SK-N-SH treated with all-trans-retinoic acid at 6 μM for 48 hours (cell line): ENCODE measurements at regions not wholly inside any gene's neighbourhood (a gene's known extent, or its start where the extent isn't known, plus 50 kb on each side); places are given as distances from the start of the nearest gene placed in this dataset.

Experiments used
- ATAC-seq: fragments of 200-7000 bp; cut with Tn5 transposase; 3 replicates; pipeline ENCODE4 v1.9.1; 2020; ENCODE audit warnings: mild to moderate bottlenecking, moderate library complexity
- ARNTL ChIP-seq: fragments of 450-650 bp; formaldehyde crosslinking; IDR thresholded peaks from 2 replicates; pipeline ENCODE4 v1.5.0; 2020; ENCODE audit warnings: low read depth, mild to moderate bottlenecking, moderate library complexity, borderline replicate concordance
- BACH2 ChIP-seq: fragments of 250-450 bp; sonication (Bioruptor Pico); IDR thresholded peaks from 2 replicates; pipeline ENCODE4 v1.9.0; 2021; ENCODE audit warnings: mild to moderate bottlenecking, borderline replicate concordance
- CREB5 ChIP-seq: fragments of 250-450 bp; sonication (Bioruptor Pico); IDR thresholded peaks from 2 replicates; pipeline ENCODE4 v1.5.1; 2020; ENCODE audit warnings: low read depth, mild to moderate bottlenecking, moderate library complexity
- CSDC2 ChIP-seq: fragments of 250-450 bp; sonication (Bioruptor Pico); IDR thresholded peaks from 2 replicates; pipeline ENCODE4 v1.5.0; 2020; ENCODE audit warnings: mild to moderate bottlenecking, moderate library complexity
- GLIS3 ChIP-seq: fragments of 250-450 bp; sonication (Bioruptor Pico); IDR thresholded peaks from 2 replicates; pipeline ENCODE4 v1.5.0; 2020; ENCODE audit warnings: mild to moderate bottlenecking, moderate library complexity
- ISL1 ChIP-seq: fragments of 250-450 bp; sonication (Bioruptor Pico); IDR thresholded peaks from 2 replicates; pipeline ENCODE4 v2.1.2; 2022; ENCODE audit warnings: mild to moderate bottlenecking, moderate library complexity
- PATZ1 ChIP-seq: fragments of 250-450 bp; sonication (Bioruptor Pico); IDR thresholded peaks from 2 replicates; pipeline ENCODE4 v1.8.0; 2020; ENCODE audit warnings: mild to moderate bottlenecking, moderate library complexity, borderline replicate concordance
- POU6F1 ChIP-seq: fragments of 250-450 bp; sonication (Bioruptor Pico); IDR thresholded peaks from 2 replicates; pipeline ENCODE4 v1.8.0; 2021; ENCODE audit warnings: low read depth, mild to moderate bottlenecking, moderate library complexity, borderline replicate concordance
- PPARA ChIP-seq: fragments of 250-450 bp; sonication (Bioruptor Pico); IDR thresholded peaks from 2 replicates; pipeline ENCODE4 v1.5.0; 2020; ENCODE audit warnings: mild to moderate bottlenecking, borderline replicate concordance
- RARB ChIP-seq: fragments of 250-450 bp; sonication (Bioruptor Pico); IDR thresholded peaks from 2 replicates; pipeline ENCODE4 v1.8.0; 2021; ENCODE audit warnings: mild to moderate bottlenecking, moderate library complexity
- SNAI2 ChIP-seq: fragments of 250-450 bp; sonication (Bioruptor Pico); IDR thresholded peaks from 2 replicates; pipeline ENCODE4 v1.5.0; 2020; ENCODE audit warnings: mild to moderate bottlenecking, moderate library complexity
- TCF4 ChIP-seq: fragments of 250-450 bp; sonication (Bioruptor Pico); IDR thresholded peaks from 2 replicates; pipeline ENCODE4 v1.8.0; 2021; ENCODE audit warnings: mild to moderate bottlenecking, moderate library complexity, borderline replicate concordance
- TOX ChIP-seq: fragments of 250-450 bp; sonication (Bioruptor Pico); IDR thresholded peaks from 2 replicates; pipeline ENCODE4 v1.8.0; 2021; ENCODE audit warnings: mild to moderate bottlenecking, moderate library complexity, borderline replicate concordance
- TSHZ2 ChIP-seq: fragments of 250-450 bp; sonication (Bioruptor Pico); IDR thresholded peaks from 2 replicates; pipeline ENCODE4 v1.5.0; 2020; ENCODE audit warnings: mild to moderate bottlenecking, moderate library complexity
- ZNF70 ChIP-seq: fragments of 450-650 bp; formaldehyde crosslinking; IDR thresholded peaks from 2 replicates; pipeline ENCODE4 v1.5.0; 2020; ENCODE audit warnings: mild to moderate bottlenecking, moderate library complexity
- ZNF8 ChIP-seq: fragments of 450-650 bp; formaldehyde crosslinking; IDR thresholded peaks from 2 replicates; pipeline ENCODE4 v1.5.0; 2020; ENCODE audit warnings: mild to moderate bottlenecking, moderate library complexity
- TF ChIP-seq, protein P1 (sequence below): fragments of 250-450 bp; sonication (Bioruptor Pico); IDR thresholded peaks from 2 replicates; pipeline ENCODE4 v1.5.1; 2021; ENCODE audit warnings: mild to moderate bottlenecking, moderate library complexity

GRCh38 chr3:135567223-135567622, 398.3 kb upstream of the PPP2R3A start:
- no peak for ATAC-seq

DNA sequence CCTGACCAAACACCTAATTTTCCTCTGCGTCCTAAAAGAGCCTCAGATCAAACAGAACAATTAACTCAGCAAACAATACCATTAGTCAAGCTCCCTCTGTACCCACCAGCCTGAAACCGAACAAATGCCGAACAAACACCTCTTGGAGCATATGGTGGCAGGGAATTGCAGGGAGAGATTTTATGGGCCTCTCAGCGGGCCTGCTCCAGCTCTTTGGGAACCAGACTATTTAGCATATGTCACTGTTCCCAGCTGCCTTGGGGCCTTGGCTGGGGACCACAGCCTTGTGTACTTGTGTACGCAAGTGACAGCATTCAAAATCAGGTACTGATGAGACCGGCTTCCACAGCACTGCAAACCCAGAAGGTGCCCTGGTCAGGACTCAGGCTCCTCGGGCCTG, 388.8 kb upstream of the PPP2R3A start:
- TF ChIP-seq SNAI2 (CRISPR knock-in tag): no peak
- TF ChIP-seq TCF4: no peak
- no peak for TF ChIP-seq RARB (CRISPR knock-in tag)
- TF ChIP-seq GLIS3: no peak
- TF ChIP-seq ISL1 (CRISPR knock-in tag): no peak
- TF ChIP-seq PATZ1: no peak
- TF ChIP-seq ARNTL (CRISPR knock-in tag): no peak
- no peak for TF ChIP-seq BACH2 (CRISPR knock-in tag)
- no peak for TF ChIP-seq TSHZ2 (CRISPR knock-in tag)
- no peak for TF ChIP-seq CSDC2
- TF ChIP-seq ZNF70: no peak
- TF ChIP-seq POU6F1: no peak
- TF ChIP-seq ZNF8: no peak
- no peak for ATAC-seq

More at GRCh38 chr3:135567223-135567622, 398.3 kb upstream of the PPP2R3A start:
- no peak for TF ChIP-seq TSHZ2 (CRISPR knock-in tag)
- no peak for TF ChIP-seq CREB5 (CRISPR knock-in tag)
- TF ChIP-seq, protein P1, sequence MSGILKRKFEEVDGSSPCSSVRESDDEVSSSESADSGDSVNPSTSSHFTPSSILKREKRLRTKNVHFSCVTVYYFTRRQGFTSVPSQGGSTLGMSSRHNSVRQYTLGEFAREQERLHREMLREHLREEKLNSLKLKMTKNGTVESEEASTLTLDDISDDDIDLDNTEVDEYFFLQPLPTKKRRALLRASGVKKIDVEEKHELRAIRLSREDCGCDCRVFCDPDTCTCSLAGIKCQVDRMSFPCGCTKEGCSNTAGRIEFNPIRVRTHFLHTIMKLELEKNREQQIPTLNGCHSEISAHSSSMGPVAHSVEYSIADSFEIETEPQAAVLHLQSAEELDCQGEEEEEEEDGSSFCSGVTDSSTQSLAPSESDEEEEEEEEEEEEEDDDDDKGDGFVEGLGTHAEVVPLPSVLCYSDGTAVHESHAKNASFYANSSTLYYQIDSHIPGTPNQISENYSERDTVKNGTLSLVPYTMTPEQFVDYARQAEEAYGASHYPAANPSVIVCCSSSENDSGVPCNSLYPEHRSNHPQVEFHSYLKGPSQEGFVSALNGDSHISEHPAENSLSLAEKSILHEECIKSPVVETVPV (CRISPR knock-in tag): no peak
- TF ChIP-seq ZNF8: no peak
- no peak for TF ChIP-seq SNAI2 (CRISPR knock-in tag)
- TF ChIP-seq ARNTL (CRISPR knock-in tag): no peak
- no peak for TF ChIP-seq PPARA (CRISPR knock-in tag)
- no peak for TF ChIP-seq ISL1 (CRISPR knock-in tag)
- TF ChIP-seq PATZ1: no peak
- no peak for TF ChIP-seq TOX
